K562 (cell line): ENCODE measurements at regions not wholly inside any gene's neighbourhood (a gene's known extent, or its start where the extent isn't known, plus 50 kb on each side); places are given as distances from the start of the nearest gene placed in this dataset.

Experiments
- ATAC-seq: fragments of 200-7000 bp; cut with Tn5 transposase; 3 replicates; pipeline ENCODE4 v1.9.1; 2020; ENCODE audit warnings: moderate library complexity
- BruUV-seq: library from RNA; stranded (reverse); fragments of 400-500 nt; replicated peaks from 2 replicates; lab custom pipeline; 2021; lab: Mats Ljungman, UMichigan
- CTCF ChIA-PET: fragments of 300-600 bp; formaldehyde crosslinking; extraction: SDS; loops from one replicate; lab custom pipeline; 2021; ENCODE audit warnings: low intra/inter-chr PET ratio; lab: Yijun Ruan, JAX
- POLR2A ChIA-PET: fragments of 300-600, 350-650 bp; sonication (Branson Sonifier 250); formaldehyde crosslinking; extraction: SDS; loops from one replicate; lab custom pipeline; 2021; ENCODE audit warnings: antibody characterized with exemption, inconsistent platforms; lab: Yijun Ruan, JAX
- DNase-seq, 4 experiments: peaks; one replicate each; pipeline versions ENCODE4 v3.0.0 to v3.0.0-alpha.2; 2011 to 2018; ENCODE audit warnings: low spot score in 3 of 4, mixed read lengths in 3 of 4; ENCODE audit errors: extremely low read depth in 1 of 4
- FAIRE-seq: peaks from 2 replicates; lab custom pipeline; 2011; peaks lifted over from hg19 to GRCh38; lab: Jason Lieb, UNC
- H2AFZ ChIP-seq: 2 replicates; pipeline ENCODE4 v1.6.0; 2011; ENCODE audit warnings: low read depth, low read length, control low read depth, inconsistent platforms
- H3K27ac ChIP-seq: fragments of 200-600 bp; 3 replicates; pipeline ENCODE4 v1.8.0; 2011; ENCODE audit warnings: low read depth, mild to moderate bottlenecking, control low read depth, inconsistent platforms, low read length, moderate library complexity, mixed read lengths; ENCODE audit errors: extremely low read depth
- H3K27me3 ChIP-seq, 2 experiments: fragments of 300-600 bp in 1 of 2; 2 replicates in 1 of 2; 3 replicates in 1 of 2; pipeline versions ENCODE4 v1.6.0 to v1.8.0; 2011; ENCODE audit warnings: inconsistent platforms in 2 of 2, low read length in 2 of 2, mild to moderate bottlenecking in 1 of 2, mixed read lengths in 1 of 2, moderate library complexity in 1 of 2; ENCODE audit not compliant: control insufficient read depth in 2 of 2, insufficient read depth in 2 of 2
- H3K36me3 ChIP-seq: fragments of 300-600 bp; 3 replicates; pipeline ENCODE4 v1.8.0; 2011; ENCODE audit warnings: mild to moderate bottlenecking, low read length, inconsistent platforms; ENCODE audit not compliant: control insufficient read depth, insufficient read depth
- H3K4me1 ChIP-seq, 2 experiments: fragments of 200-600 bp in 1 of 2; replicated peaks in 1 of 2; 2 replicates in 1 of 2; 3 replicates in 1 of 2; pipeline versions ENCODE4 v1.5.1 to v1.8.0; 2011; ENCODE audit warnings: inconsistent platforms in 2 of 2, low read length in 2 of 2, mild to moderate bottlenecking in 1 of 2, mixed read lengths in 1 of 2, moderate library complexity in 1 of 2; ENCODE audit not compliant: control insufficient read depth in 2 of 2, insufficient read depth in 2 of 2
- H3K4me2 ChIP-seq: 2 replicates; pipeline ENCODE4 v1.6.1; 2011; ENCODE audit warnings: low read length, control low read depth, inconsistent platforms, mixed read lengths; ENCODE audit not compliant: insufficient read depth
- H3K4me3 ChIP-seq: fragments of 200-600 bp; sonication (generic), shearing (Covaris generic); 2 replicates; pipeline ENCODE4 v1.5.1; 2016; ENCODE audit warnings: control low read depth, inconsistent platforms
- H3K79me2 ChIP-seq: fragments of 200-600 bp; 3 replicates; pipeline ENCODE4 v1.8.0; 2011; ENCODE audit warnings: low read length, inconsistent platforms; ENCODE audit not compliant: control insufficient read depth, insufficient read depth
- H3K9ac ChIP-seq, 2 experiments: 2 replicates each; pipeline versions ENCODE4 v1.6.0 to v1.6.1; 2011; ENCODE audit warnings: low read depth in 2 of 2, low read length in 2 of 2, control low read depth in 1 of 2, inconsistent platforms in 1 of 2, mild to moderate bottlenecking in 1 of 2, mixed read lengths in 1 of 2; ENCODE audit not compliant: insufficient read depth in 1 of 2
- H3K9me1 ChIP-seq: one replicate; pipeline ENCODE4 v1.6.0; 2011; ENCODE audit warnings: inconsistent platforms, mild to moderate bottlenecking, low read length, moderate library complexity; ENCODE audit not compliant: control insufficient read depth, insufficient read depth
- H3K9me3 ChIP-seq: replicated peaks from 2 replicates; pipeline ENCODE4 v1.5.1; 2011; ENCODE audit warnings: low read depth, low read length, inconsistent platforms; ENCODE audit not compliant: control insufficient read depth, insufficient read depth
- H4K20me1 ChIP-seq: replicated peaks from 2 replicates; pipeline ENCODE4 v1.6.1; 2011; ENCODE audit warnings: low read length, inconsistent platforms, mixed read lengths; ENCODE audit not compliant: control insufficient read depth, insufficient read depth
- CEBPG ChIP-seq, 3 experiments: fragments of 200-800 bp in 1 of 3; sonication (Bioruptor generic) in 1 of 3; sonication (generic) in 1 of 3; formaldehyde crosslinking in 1 of 3; IDR thresholded peaks in 2 of 3; conservative IDR thresholded peaks in 1 of 3; 2 replicates each; pipeline versions ENCODE4 v1.6.1 to v1.8.0; 2016 to 2022; ENCODE audit warnings: missing compliant biosample characterization in 2 of 3, missing genetic modification characterization in 2 of 3, mild to moderate bottlenecking in 1 of 3, missing genetic modification reagents in 1 of 3
- E2F6 ChIP-seq, 2 experiments: IDR thresholded peaks; 2 replicates each; pipeline ENCODE4 v1.6.1; 2011; ENCODE audit warnings: borderline replicate concordance in 1 of 2, control low read depth in 1 of 2, low read depth in 1 of 2, low read length in 1 of 2, mild to moderate bottlenecking in 1 of 2, mixed read lengths in 1 of 2, moderate library complexity in 1 of 2; ENCODE audit not compliant: insufficient read depth in 1 of 2, insufficient read length in 1 of 2, poor library complexity in 1 of 2, severe bottlenecking in 1 of 2; ENCODE audit errors: extremely low read depth in 1 of 2
- GTF2F1 ChIP-seq: IDR thresholded peaks from 2 replicates; pipeline ENCODE4 v1.6.1; 2011; ENCODE audit warnings: low read depth, low read length, improper control_type of control experiment
- ZNF274 ChIP-seq: IDR thresholded peaks from 2 replicates; pipeline ENCODE4 v1.6.1; 2011; ENCODE audit warnings: low read depth, mild to moderate bottlenecking, low read length, moderate library complexity, borderline replicate concordance
- ZSCAN32 ChIP-seq: fragments of 450-650 bp; formaldehyde crosslinking; IDR thresholded peaks from 2 replicates; pipeline ENCODE4 v1.4.0; 2020; ENCODE audit warnings: mild to moderate bottlenecking, moderate library complexity
- WGBS: fragments of 100-300 bp; shearing (Covaris generic); methylation state at CpG from one replicate; pipeline ENCODE4 v1.1.6; 2016; ENCODE audit warnings: low coverage, mixed read lengths; ENCODE audit not compliant: insufficient coverage; ENCODE audit errors: missing lambda C conversion rate; 5-methylcytosine and 5-hydroxymethylcytosine counted together
- in situ Hi-C: fragments of 300-500 bp; cut with MboI; formaldehyde crosslinking; loops from 4 replicates; pipeline ENCODE4 v1.15.0; 2018; ENCODE audit warnings: inconsistent platforms, mixed read lengths
- intact Hi-C: fragments of 100-400 bp; cut with micrococcal nuclease; formaldehyde crosslinking; loops from 2 replicates; pipeline ENCODE4 v1.14.2; 2022
- TF ChIP-seq, protein P1 (sequence below): sonication (generic); formaldehyde crosslinking; IDR thresholded peaks from 2 replicates; pipeline ENCODE4 v1.8.0; 2022; ENCODE audit warnings: mild to moderate bottlenecking, low read depth, missing genetic modification reagents
- TF ChIP-seq, protein P2 (sequence below): IDR thresholded peaks from 2 replicates; pipeline ENCODE4 v1.6.1; 2011; ENCODE audit warnings: borderline replicate concordance, low read depth, mild to moderate bottlenecking, moderate library complexity, low read length; ENCODE audit not compliant: insufficient read depth, poor library complexity, severe bottlenecking
- TF ChIP-seq, protein P3 (sequence below): fragments of 200-800 bp; sonication (Bioruptor generic); IDR thresholded peaks from 2 replicates; pipeline ENCODE4 v1.6.1; 2017; ENCODE audit warnings: missing genetic modification characterization, missing compliant biosample characterization

- Histone ChIP-seq H2AFZ (no peak overlapping the region), H3K4me1 (no peaks in the 10 kb centered on the region), H3K27me3 (no peaks in the 10 kb centered on the region), H3K27ac (no peak overlapping the region), H3K9me3 (no peaks in the 10 kb centered on the region), H4K20me1 (no peaks in the 10 kb centered on the region), H3K36me3 (no peaks in the 10 kb centered on the region), H3K4me2 (no peak overlapping the region), H3K4me3 (no peak overlapping the region), H3K9ac (no peak overlapping the region), H3K9me1 (no peaks in the 10 kb centered on the region), H3K79me2 (no peaks in the 10 kb centered on the region)
- FAIRE-seq (no peak), ATAC-seq (no peak), DNase-seq (no peak)
- CTCF ChIA-PET: no interaction called here
- WGBS: 1% methylated on average over 6 of the region's 6 CpGs
- no TSS peak for BruUV-seq
- TF ChIP-seq CEBPG (CRISPR knock-in tag; IDR thresholded peaks at IDR 0.05) (no peak), CEBPG (tag; conservative IDR thresholded peaks at IDR 0.05 in 1 of 2, IDR thresholded peaks at IDR 0.05 in 1 of 2) (peak in 1 of 2 experiments; percentile 51; a peak in 1 of 4 replicates), ZSCAN32 (CRISPR knock-in tag) (no peak)
- intact Hi-C loops: no loop called here
- POLR2A ChIA-PET: no interaction called here
- in situ Hi-C loops: no loop called here
Measured at GRCh38 chr12:58727521-58727920, 192.8 kb downstream of the LRIG3 start.

GRCh38 chr12:58728397-58728796 lies 191.9 kb downstream of the LRIG3 start:
- in situ Hi-C loops: no loop called here
- POLR2A ChIA-PET: no interaction called here
- Histone ChIP-seq H3K27ac (no peak overlapping the region), H4K20me1 (no peaks in the 10 kb centered on the region), H3K4me3 (no peak overlapping the region), H3K9me1 (no peaks in the 10 kb centered on the region), H3K36me3 (no peaks in the 10 kb centered on the region), H3K79me2 (no peaks in the 10 kb centered on the region), H3K9ac (no peak overlapping the region), H3K27me3 (no peaks in the 10 kb centered on the region), H3K4me2 (no peak overlapping the region), H2AFZ (no peak overlapping the region), H3K4me1 (no peaks in the 10 kb centered on the region), H3K9me3 (no peaks in the 10 kb centered on the region)
- ATAC-seq (no peak), FAIRE-seq (no peak), DNase-seq (no peak)
- CTCF ChIA-PET: no interaction called here
- intact Hi-C loops: no loop called here
- no TSS peak for BruUV-seq
- 0% methylated on average over 1 of the region's 1 CpG for WGBS
- TF ChIP-seq E2F6 (IDR thresholded peaks at IDR 0.05; ENCODE audit: borderline replicate concordance in 1 of 2, extremely low read depth in 1 of 2, insufficient read depth in 1 of 2, insufficient read length in 1 of 2, low read depth in 1 of 2, low read length in 1 of 2, poor library complexity in 1 of 2, severe bottlenecking in 1 of 2) (no peak), GTF2F1 (no peak), ZNF274 (no peak)
- TF ChIP-seq, protein P1, sequence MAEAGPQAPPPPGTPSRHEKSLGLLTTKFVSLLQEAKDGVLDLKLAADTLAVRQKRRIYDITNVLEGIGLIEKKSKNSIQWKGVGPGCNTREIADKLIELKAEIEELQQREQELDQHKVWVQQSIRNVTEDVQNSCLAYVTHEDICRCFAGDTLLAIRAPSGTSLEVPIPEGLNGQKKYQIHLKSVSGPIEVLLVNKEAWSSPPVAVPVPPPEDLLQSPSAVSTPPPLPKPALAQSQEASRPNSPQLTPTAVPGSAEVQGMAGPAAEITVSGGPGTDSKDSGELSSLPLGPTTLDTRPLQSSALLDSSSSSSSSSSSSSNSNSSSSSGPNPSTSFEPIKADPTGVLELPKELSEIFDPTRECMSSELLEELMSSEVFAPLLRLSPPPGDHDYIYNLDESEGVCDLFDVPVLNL (CRISPR knock-in tag): no peak
- TF ChIP-seq, protein P2, sequence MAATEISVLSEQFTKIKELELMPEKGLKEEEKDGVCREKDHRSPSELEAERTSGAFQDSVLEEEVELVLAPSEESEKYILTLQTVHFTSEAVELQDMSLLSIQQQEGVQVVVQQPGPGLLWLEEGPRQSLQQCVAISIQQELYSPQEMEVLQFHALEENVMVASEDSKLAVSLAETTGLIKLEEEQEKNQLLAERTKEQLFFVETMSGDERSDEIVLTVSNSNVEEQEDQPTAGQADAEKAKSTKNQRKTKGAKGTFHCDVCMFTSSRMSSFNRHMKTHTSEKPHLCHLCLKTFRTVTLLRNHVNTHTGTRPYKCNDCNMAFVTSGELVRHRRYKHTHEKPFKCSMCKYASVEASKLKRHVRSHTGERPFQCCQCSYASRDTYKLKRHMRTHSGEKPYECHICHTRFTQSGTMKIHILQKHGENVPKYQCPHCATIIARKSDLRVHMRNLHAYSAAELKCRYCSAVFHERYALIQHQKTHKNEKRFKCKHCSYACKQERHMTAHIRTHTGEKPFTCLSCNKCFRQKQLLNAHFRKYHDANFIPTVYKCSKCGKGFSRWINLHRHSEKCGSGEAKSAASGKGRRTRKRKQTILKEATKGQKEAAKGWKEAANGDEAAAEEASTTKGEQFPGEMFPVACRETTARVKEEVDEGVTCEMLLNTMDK: no peak
- TF ChIP-seq, protein P3, sequence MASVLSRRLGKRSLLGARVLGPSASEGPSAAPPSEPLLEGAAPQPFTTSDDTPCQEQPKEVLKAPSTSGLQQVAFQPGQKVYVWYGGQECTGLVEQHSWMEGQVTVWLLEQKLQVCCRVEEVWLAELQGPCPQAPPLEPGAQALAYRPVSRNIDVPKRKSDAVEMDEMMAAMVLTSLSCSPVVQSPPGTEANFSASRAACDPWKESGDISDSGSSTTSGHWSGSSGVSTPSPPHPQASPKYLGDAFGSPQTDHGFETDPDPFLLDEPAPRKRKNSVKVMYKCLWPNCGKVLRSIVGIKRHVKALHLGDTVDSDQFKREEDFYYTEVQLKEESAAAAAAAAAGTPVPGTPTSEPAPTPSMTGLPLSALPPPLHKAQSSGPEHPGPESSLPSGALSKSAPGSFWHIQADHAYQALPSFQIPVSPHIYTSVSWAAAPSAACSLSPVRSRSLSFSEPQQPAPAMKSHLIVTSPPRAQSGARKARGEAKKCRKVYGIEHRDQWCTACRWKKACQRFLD: no peak
